Stimulated activated effector memory CD8-positive, alpha-beta T cell treated with anti-CD3 and anti-CD28 coated beads, Interleukin-12 subunit alpha, Interleukin-12 subunit beta, amount 100 ng/mL, for 72 hours (primary cell): ENCODE measurements at regions not wholly inside any gene's neighbourhood (a gene's known extent, or its start where the extent isn't known, plus 50 kb on each side); places are given as distances from the start of the nearest gene placed in this dataset.

Experiments
- ATAC-seq: fragments of 150-1000 bp; cut with Tn5 transposase; 2 replicates; pipeline ENCODE4 v1.10.0; 2021
- DNase-seq, 2 donors: peaks; one replicate each; pipeline ENCODE4 v3.0.0; 2021 to 2022; ENCODE audit warnings: low spot score in 2 of 2
- H3K27ac Mint-ChIP-seq: one replicate; pipeline ENCODE4 v1.8.0; 2022; ENCODE audit warnings: mild to moderate bottlenecking, mixed read lengths
- H3K36me3 Mint-ChIP-seq: one replicate; pipeline ENCODE4 v1.8.0; 2022; ENCODE audit warnings: mild to moderate bottlenecking, mixed read lengths
- H3K4me1 Mint-ChIP-seq: one replicate; pipeline ENCODE4 v1.8.0; 2022; ENCODE audit warnings: mixed read lengths
- H3K4me3 Mint-ChIP-seq: one replicate; pipeline ENCODE4 v1.8.0; 2022; ENCODE audit warnings: mild to moderate bottlenecking, mixed read lengths
- H3K9me3 Mint-ChIP-seq: one replicate; pipeline ENCODE4 v1.8.0; 2022; ENCODE audit warnings: mixed read lengths

DNA sequence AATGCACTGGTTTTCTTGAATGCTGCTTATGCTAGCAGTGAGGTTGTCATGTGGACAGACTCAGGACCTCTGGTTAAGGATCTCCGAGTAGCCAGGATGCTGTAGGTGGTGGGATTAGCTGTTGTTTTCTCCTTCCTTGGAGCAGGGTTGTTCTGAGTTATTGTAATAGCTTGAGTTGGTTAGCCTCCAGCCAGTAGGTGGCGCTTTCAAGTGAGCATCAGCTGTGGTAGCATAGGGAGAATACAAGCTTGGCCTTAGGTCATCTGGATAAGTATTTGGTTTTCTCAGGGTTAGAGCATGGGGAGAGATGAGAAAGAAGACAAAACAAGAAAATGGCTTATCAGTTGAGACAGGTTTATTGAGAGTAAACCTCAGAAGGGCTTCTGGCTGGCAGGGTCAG, 299.7 kb upstream of the FBXO33 start:
- H3K4me3 Mint-ChIP-seq, result no peak overlapping the region
- no peak for ATAC-seq
- no peaks in the 10 kb centered on the region for H3K4me1 Mint-ChIP-seq
- no peak overlapping the region for H3K27ac Mint-ChIP-seq
- H3K9me3 Mint-ChIP-seq, result peaks cover 5% of the 10 kb centered on the region
- no peaks in the 10 kb centered on the region for H3K36me3 Mint-ChIP-seq
- DNase-seq, result no peak

DNA sequence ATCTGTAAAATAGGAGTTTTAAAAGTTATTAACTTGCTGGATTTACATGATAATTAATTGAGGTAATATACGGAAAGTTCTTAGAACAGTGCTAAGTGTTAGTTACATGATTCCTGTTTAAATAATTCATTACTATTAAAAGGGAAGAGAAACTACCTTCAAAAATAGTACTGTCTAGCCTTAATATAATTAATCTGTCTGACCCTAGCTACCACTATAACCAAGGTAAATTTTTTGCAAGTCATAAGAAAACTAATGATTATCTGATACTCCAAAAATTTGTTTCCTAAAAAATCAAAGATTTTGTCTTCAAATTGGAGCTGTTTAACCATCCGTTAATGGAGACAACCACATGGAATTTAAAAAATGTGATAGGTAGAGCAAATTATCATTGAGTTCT, 294.3 kb upstream of the FBXO33 start:
- H3K4me3 Mint-ChIP-seq, result no peak overlapping the region
- DNase-seq (no peak), ATAC-seq (no peak)
- peaks cover 5% of the 10 kb centered on the region for H3K9me3 Mint-ChIP-seq
- no peaks in the 10 kb centered on the region for H3K36me3 Mint-ChIP-seq
- no peaks in the 10 kb centered on the region for H3K4me1 Mint-ChIP-seq
- H3K27ac Mint-ChIP-seq, result no peak overlapping the region

DNA sequence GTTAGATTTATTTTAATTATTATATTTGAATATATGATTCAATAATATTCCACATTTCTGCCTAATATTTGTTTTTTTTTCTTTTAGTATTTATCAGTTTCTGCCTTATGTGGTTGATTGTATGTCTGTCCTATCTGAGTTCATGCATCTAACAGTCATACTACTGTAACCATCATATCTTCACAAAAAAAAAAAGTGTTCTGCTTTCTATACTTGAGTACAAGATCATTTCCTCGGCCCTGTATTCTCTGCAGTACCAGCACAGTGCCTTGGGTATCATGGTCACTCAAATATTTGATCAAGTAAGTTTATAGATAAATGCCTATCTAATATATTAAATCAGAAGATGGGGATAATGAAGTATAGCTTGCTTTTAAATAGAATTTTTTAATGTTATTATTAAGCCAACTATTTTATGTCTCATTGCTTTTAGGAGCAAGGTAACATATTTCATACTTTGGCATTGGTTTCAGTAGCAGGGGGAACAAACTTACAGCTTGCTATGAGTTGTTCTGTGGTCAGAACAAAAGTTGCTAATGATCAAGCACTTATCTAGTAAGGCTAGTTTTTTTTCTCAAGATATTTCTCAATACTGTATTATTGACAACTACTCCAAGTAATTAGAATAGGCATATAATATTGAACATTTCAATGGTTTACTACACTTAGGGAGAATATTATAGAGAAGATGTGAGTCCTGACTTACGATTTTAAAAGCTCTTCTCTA, 290.5 kb upstream of the FBXO33 start:
- Mint-ChIP-seq H3K27ac (no peak overlapping the region), H3K4me3 (no peak overlapping the region), H3K4me1 (no peaks in the 10 kb centered on the region), H3K36me3 (no peaks in the 10 kb centered on the region), H3K9me3 (no peaks in the 10 kb centered on the region)
- no peak for DNase-seq
- no peak for ATAC-seq

DNA sequence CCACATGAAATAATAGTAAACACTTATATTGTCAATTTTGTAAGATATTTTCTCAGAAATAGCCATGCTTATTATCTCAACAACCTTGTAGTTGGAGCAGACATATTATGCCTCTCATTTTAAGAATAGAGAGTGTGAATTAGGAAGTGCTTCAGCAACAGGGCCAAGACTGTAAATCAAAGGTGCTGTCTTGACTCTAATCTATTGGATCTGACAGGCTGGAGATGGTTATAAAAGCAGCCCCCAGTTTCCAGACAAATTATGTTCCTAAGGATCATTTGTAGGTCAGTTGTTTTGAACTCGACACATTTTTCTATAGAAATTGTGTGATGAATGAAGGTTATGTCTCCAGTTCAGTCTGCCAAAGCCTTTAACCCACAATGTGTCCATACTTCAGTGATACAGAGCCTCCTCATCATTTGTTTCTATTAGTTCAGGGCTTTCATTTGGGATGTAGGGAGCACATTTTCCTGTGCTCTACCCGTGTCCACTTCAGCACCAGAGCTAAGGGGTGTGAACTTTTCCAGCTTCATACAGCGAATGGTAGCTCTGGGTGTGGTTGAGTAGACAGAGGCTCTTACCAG, 284.8 kb upstream of the FBXO33 start:
- Mint-ChIP-seq H3K9me3 (peaks cover 5% of the 10 kb centered on the region), H3K27ac (no peak overlapping the region), H3K36me3 (no peaks in the 10 kb centered on the region), H3K4me3 (no peak overlapping the region), H3K4me1 (no peaks in the 10 kb centered on the region)
- DNase-seq (no peak), ATAC-seq (no peak)

GRCh38 chr14:39712293-39712999, 280.2 kb upstream of the FBXO33 start:
- Mint-ChIP-seq H3K36me3 (no peaks in the 10 kb centered on the region), H3K4me1 (no peaks in the 10 kb centered on the region), H3K4me3 (no peak overlapping the region), H3K9me3 (peaks cover 20% of the 10 kb centered on the region), H3K27ac (no peak overlapping the region)
- DNase-seq (no peak), ATAC-seq (no peak)

DNA sequence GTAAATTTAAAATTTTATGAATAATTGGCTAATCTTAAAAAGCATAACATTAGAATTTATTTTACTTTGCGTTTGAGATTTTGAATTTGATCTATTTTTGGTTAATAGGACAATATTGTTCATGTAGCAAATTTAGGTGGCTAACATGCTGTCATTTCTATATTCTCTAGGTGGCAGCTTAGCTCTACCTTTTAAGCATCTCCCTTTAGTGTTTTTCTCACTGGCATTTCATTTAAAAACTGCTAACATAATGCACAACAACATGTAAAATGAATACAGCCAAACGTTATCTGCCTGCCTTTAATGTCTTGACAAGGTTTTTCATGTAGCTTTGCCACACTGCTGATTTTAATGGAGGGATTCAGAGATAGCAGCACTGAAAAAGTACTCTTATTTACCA, 272.4 kb upstream of the FBXO33 start:
- H3K4me1 Mint-ChIP-seq, result no peaks in the 10 kb centered on the region
- DNase-seq (no peak), ATAC-seq (no peak)
- no peak overlapping the region for H3K27ac Mint-ChIP-seq
- H3K4me3 Mint-ChIP-seq, result no peak overlapping the region
- H3K9me3 Mint-ChIP-seq, result peaks cover 24% of the 10 kb centered on the region
- H3K36me3 Mint-ChIP-seq, result no peaks in the 10 kb centered on the region

DNA sequence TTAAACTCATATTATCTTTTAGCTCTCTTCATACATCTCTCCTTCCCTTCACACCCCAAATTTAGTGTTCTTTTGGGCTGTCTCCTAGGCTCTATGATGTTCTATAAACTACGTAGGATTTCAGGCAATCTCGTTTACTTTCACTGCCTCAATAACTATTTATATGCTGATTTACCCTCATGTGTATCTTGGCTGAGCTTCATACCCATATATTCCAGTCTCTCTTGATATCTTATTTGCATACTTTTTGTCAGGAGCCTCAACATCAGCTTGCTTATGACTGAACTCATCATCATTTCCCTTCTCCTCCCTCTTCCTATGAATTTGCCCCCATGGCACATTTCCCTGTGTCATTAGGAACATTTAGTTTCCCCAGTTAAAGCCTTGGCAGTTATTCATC, 262.1 kb upstream of the FBXO33 start:
- no peak overlapping the region for H3K27ac Mint-ChIP-seq
- H3K4me1 Mint-ChIP-seq, result no peaks in the 10 kb centered on the region
- ATAC-seq (no peak), DNase-seq (no peak)
- H3K36me3 Mint-ChIP-seq, result no peaks in the 10 kb centered on the region
- peaks cover 13% of the 10 kb centered on the region for H3K9me3 Mint-ChIP-seq
- no peak overlapping the region for H3K4me3 Mint-ChIP-seq

GRCh38 chr14:39683691-39684260, 251.5 kb upstream of the FBXO33 start:
- Mint-ChIP-seq H3K27ac (no peak overlapping the region), H3K4me1 (no peaks in the 10 kb centered on the region), H3K4me3 (no peak overlapping the region), H3K36me3 (no peaks in the 10 kb centered on the region), H3K9me3 (peaks cover 9% of the 10 kb centered on the region)
- ATAC-seq, result no peak
- DNase-seq, result no peak

GRCh38 chr14:39682582-39682981, 250.3 kb upstream of the FBXO33 start:
- Mint-ChIP-seq H3K27ac (no peak overlapping the region), H3K4me3 (no peak overlapping the region), H3K36me3 (no peaks in the 10 kb centered on the region), H3K4me1 (no peaks in the 10 kb centered on the region), H3K9me3 (peaks cover 9% of the 10 kb centered on the region)
- DNase-seq (no peak), ATAC-seq (no peak)

GRCh38 chr14:39681782-39682399, 249.7 kb upstream of the FBXO33 start:
- no peak overlapping the region for H3K27ac Mint-ChIP-seq
- no peaks in the 10 kb centered on the region for H3K4me1 Mint-ChIP-seq

DNA sequence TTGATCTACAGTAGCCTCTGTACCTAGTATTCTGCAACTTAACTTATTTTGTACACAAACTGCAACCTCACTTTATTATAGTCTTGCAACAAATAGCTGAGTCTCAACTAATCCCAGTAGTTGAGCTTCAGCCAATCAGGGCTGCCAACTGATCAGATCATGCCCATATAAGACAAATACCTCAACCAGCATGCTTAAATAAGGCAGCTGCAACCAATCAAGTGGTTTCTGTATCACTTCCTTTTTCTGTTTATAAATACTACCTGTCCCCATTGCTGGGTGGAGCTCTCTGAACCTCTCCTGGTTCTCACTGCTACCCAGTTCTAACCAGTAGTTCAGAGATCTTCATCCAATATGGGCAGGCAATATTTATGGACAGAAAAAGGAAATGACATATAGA, 248.5 kb upstream of the FBXO33 start:
- no peaks in the 10 kb centered on the region for H3K4me1 Mint-ChIP-seq
- H3K9me3 Mint-ChIP-seq, result peaks cover 9% of the 10 kb centered on the region
- ATAC-seq (no peak), DNase-seq (no peak)
- H3K36me3 Mint-ChIP-seq, result no peaks in the 10 kb centered on the region
- no peak overlapping the region for H3K27ac Mint-ChIP-seq
- no peak overlapping the region for H3K4me3 Mint-ChIP-seq

More at GRCh38 chr14:39681782-39682399, 249.7 kb upstream of the FBXO33 start:
- peaks cover 9% of the 10 kb centered on the region for H3K9me3 Mint-ChIP-seq
- no peaks in the 10 kb centered on the region for H3K36me3 Mint-ChIP-seq
- DNase-seq, result no peak
- no peak for ATAC-seq
- no peak overlapping the region for H3K4me3 Mint-ChIP-seq

DNA sequence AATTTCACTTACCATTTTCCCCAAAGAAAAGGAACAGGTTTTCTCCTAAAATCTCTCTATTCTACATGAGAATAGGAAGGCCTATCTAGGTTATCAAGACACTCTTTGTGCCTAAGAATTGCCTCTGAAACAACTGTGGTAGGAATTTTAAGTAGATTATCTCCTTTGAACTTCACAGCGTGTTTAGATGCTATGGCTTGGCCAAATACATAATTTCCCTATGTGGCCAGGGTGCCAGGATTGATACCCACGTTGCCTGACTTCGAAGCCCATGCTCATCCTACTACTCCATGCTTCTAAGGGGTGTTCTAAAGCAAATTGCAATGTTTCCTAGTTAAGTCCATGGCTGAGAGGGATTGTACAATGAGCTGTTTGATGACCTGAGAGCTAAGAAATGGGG, 241.5 kb upstream of the FBXO33 start:
- DNase-seq (no peak), ATAC-seq (no peak)
- Mint-ChIP-seq H3K4me1 (no peaks in the 10 kb centered on the region), H3K27ac (no peak overlapping the region), H3K36me3 (no peaks in the 10 kb centered on the region), H3K9me3 (peaks cover 8% of the 10 kb centered on the region), H3K4me3 (no peak overlapping the region)

GRCh38 chr14:39673270-39673711, 241.1 kb upstream of the FBXO33 start:
- Mint-ChIP-seq H3K27ac (no peak overlapping the region), H3K4me3 (no peak overlapping the region), H3K9me3 (peaks cover 8% of the 10 kb centered on the region), H3K4me1 (no peaks in the 10 kb centered on the region), H3K36me3 (no peaks in the 10 kb centered on the region)
- ATAC-seq, result no peak
- DNase-seq, result no peak

- DNase-seq (no peak), ATAC-seq (no peak)
- Mint-ChIP-seq H3K27ac (no peak overlapping the region), H3K9me3 (peaks cover 14% of the 10 kb centered on the region), H3K4me1 (no peaks in the 10 kb centered on the region), H3K36me3 (no peaks in the 10 kb centered on the region), H3K4me3 (no peak overlapping the region)
Measured at GRCh38 chr14:39668449-39668848, 236.2 kb upstream of the FBXO33 start.

DNA sequence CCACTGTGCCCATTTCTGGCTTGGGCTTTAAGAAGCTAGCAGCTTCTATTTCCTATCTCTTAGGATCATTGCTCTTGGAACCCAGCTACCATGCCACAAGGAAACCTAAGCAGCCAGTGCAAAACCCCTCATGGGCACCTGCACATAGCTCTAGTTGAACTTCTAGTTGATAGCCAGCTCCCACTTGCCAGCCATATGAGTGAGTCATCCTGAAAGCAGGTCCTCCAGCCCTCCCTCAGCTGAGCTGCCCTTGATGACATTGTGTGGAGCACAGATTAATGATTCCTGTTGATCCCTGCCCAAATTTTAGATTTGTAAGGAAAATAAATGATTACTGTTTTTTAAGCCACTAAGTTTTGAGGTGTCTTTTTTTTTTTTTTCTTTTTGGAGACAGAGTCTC, 234.2 kb upstream of the FBXO33 start:
- H3K36me3 Mint-ChIP-seq, result no peaks in the 10 kb centered on the region

More for the DNA sequence above, 234.2 kb upstream of the FBXO33 start:
- no peak overlapping the region for H3K27ac Mint-ChIP-seq
- ATAC-seq (no peak), DNase-seq (no peak)
- H3K4me1 Mint-ChIP-seq, result no peaks in the 10 kb centered on the region
- no peak overlapping the region for H3K4me3 Mint-ChIP-seq
- peaks cover 19% of the 10 kb centered on the region for H3K9me3 Mint-ChIP-seq
